WTC11 (cell line): ENCODE measurements at regions not wholly inside any gene's neighbourhood (a gene's known extent, or its start where the extent isn't known, plus 50 kb on each side); places are given as distances from the start of the nearest gene placed in this dataset.

Source experiments
- ATAC-seq: fragments of 200-7000 bp; cut with Tn5 transposase; 2 replicates; pipeline ENCODE4 v1.10.0; 2021; ENCODE audit warnings: mild to moderate bottlenecking, moderate library complexity
- CTCF ChIA-PET: fragments of 300-600 bp; sonication (Branson Sonifier 250); formaldehyde crosslinking; loops from one replicate; lab custom pipeline; 2021; ENCODE audit warnings: antibody characterized with exemption; lab: Charles Lee
- POLR2A ChIA-PET: fragments of 350-600 bp; sonication (Branson Sonifier 250); formaldehyde crosslinking; loops from one replicate; lab custom pipeline; 2021; ENCODE audit warnings: antibody characterized with exemption; lab: Charles Lee
- DNase-seq: peaks from one replicate; pipeline ENCODE4 v3.0.0; 2021; ENCODE audit warnings: low spot score
- H3K27ac Mint-ChIP-seq: 2 replicates; pipeline ENCODE4 v1.8.0; 2021; ENCODE audit warnings: mixed read lengths
- H3K27me3 Mint-ChIP-seq: 2 replicates; pipeline ENCODE4 v1.8.0; 2021; ENCODE audit warnings: low read depth, mild to moderate bottlenecking, moderate library complexity, mixed read lengths
- H3K36me3 Mint-ChIP-seq: 2 replicates; pipeline ENCODE4 v1.8.0; 2021; ENCODE audit warnings: mixed read lengths
- H3K4me1 Mint-ChIP-seq: 2 replicates; pipeline ENCODE4 v1.8.0; 2022; ENCODE audit warnings: mixed read lengths
- H3K4me3 Mint-ChIP-seq: 2 replicates; pipeline ENCODE4 v1.8.0; 2021; ENCODE audit warnings: mild to moderate bottlenecking, moderate library complexity, mixed read lengths
- H3K9me3 Mint-ChIP-seq: 2 replicates; pipeline ENCODE4 v1.8.0; 2021; ENCODE audit warnings: mixed read lengths
- IRF2 ChIP-seq: sonication (generic); formaldehyde crosslinking; IDR thresholded peaks from 2 replicates; pipeline ENCODE4 v1.8.0; 2022; ENCODE audit warnings: low read depth, missing genetic modification reagents, borderline replicate concordance
- MXD4 ChIP-seq: fragments of 250-450 bp; sonication (Bioruptor Pico); IDR thresholded peaks from 2 replicates; pipeline ENCODE4 v1.8.0; 2021; ENCODE audit warnings: mild to moderate bottlenecking, moderate library complexity, borderline replicate concordance
- NR1H2 ChIP-seq: sonication (generic); formaldehyde crosslinking; IDR thresholded peaks from 2 replicates; pipeline ENCODE4 v1.9.0; 2021; ENCODE audit warnings: mild to moderate bottlenecking, moderate library complexity, missing genetic modification reagents
- OVOL2 ChIP-seq: fragments of 250-450 bp; sonication (Bioruptor Pico); IDR thresholded peaks from 2 replicates; pipeline ENCODE4 v1.9.0; 2021; ENCODE audit warnings: mild to moderate bottlenecking, borderline replicate concordance
- RORB ChIP-seq: fragments of 250-450 bp; sonication (Bioruptor Pico); IDR thresholded peaks from 2 replicates; pipeline ENCODE4 v1.9.0; 2021; ENCODE audit warnings: mild to moderate bottlenecking
- ZNF121 ChIP-seq: sonication (generic); formaldehyde crosslinking; IDR thresholded peaks from 2 replicates; pipeline ENCODE4 v1.8.0; 2023; ENCODE audit warnings: missing genetic modification reagents
- ZNF317 ChIP-seq: sonication (generic); formaldehyde crosslinking; IDR thresholded peaks from 2 replicates; pipeline ENCODE4 v1.8.1; 2023; ENCODE audit warnings: low read depth, mild to moderate bottlenecking, moderate library complexity, missing genetic modification reagents, borderline replicate concordance
- ZNF396 ChIP-seq: fragments of 250-450 bp; sonication (Bioruptor Pico); IDR thresholded peaks from 2 replicates; pipeline ENCODE4 v1.8.0; 2021; ENCODE audit warnings: mild to moderate bottlenecking, moderate library complexity, borderline replicate concordance
- ZNF416 ChIP-seq: fragments of 250-450 bp; sonication (Bioruptor Pico); IDR thresholded peaks from 2 replicates; pipeline ENCODE4 v1.9.0; 2021; ENCODE audit warnings: mild to moderate bottlenecking, inconsistent platforms
- ZNF423 ChIP-seq: fragments of 250-450 bp; sonication (Bioruptor Pico); IDR thresholded peaks from 2 replicates; pipeline ENCODE4 v2.1.2; 2022; ENCODE audit warnings: mild to moderate bottlenecking, moderate library complexity
- TF ChIP-seq, protein P1 (sequence below): fragments of 250-450 bp; sonication (Bioruptor Pico); IDR thresholded peaks from 2 replicates; pipeline ENCODE4 v1.8.0; 2021; ENCODE audit warnings: mild to moderate bottlenecking
- TF ChIP-seq, protein P2 (sequence below): sonication (generic); formaldehyde crosslinking; IDR thresholded peaks from 2 replicates; pipeline ENCODE4 v1.8.1; 2022; ENCODE audit warnings: mild to moderate bottlenecking, missing genetic modification reagents, moderate library complexity, borderline replicate concordance
- TF ChIP-seq, protein P3 (sequence below): sonication (generic); formaldehyde crosslinking; IDR thresholded peaks from 2 replicates; pipeline ENCODE4 v1.8.1; 2023; ENCODE audit warnings: mild to moderate bottlenecking, missing genetic modification reagents, moderate library complexity
- TF ChIP-seq, protein P4 (sequence below): sonication (generic); formaldehyde crosslinking; IDR thresholded peaks from 2 replicates; pipeline ENCODE4 v1.8.1; 2023; ENCODE audit warnings: mild to moderate bottlenecking, missing genetic modification reagents
- TF ChIP-seq, protein P5 (sequence below): fragments of 250-450 bp; sonication (Bioruptor Pico); IDR thresholded peaks from 2 replicates; pipeline ENCODE4 v1.9.0; 2021; ENCODE audit warnings: mild to moderate bottlenecking
- TF ChIP-seq, protein P6 (sequence below): sonication (generic); formaldehyde crosslinking; IDR thresholded peaks from 2 replicates; pipeline ENCODE4 v1.8.0; 2022; ENCODE audit warnings: mild to moderate bottlenecking, missing genetic modification reagents
- TF ChIP-seq, protein P7 (sequence below): sonication (generic); formaldehyde crosslinking; IDR thresholded peaks from 2 replicates; pipeline ENCODE4 v1.8.0; 2023; ENCODE audit warnings: missing genetic modification reagents, mild to moderate bottlenecking, borderline replicate concordance
- TF ChIP-seq, protein P8 (sequence below): sonication (generic); formaldehyde crosslinking; IDR thresholded peaks from 2 replicates; pipeline ENCODE4 v1.8.1; 2022; ENCODE audit warnings: low read depth, missing genetic modification reagents, borderline replicate concordance
- TF ChIP-seq, protein P9 (sequence below): sonication (generic); formaldehyde crosslinking; IDR thresholded peaks from 2 replicates; pipeline ENCODE4 v1.8.1; 2022; ENCODE audit warnings: missing genetic modification reagents, borderline replicate concordance
- TF ChIP-seq, protein P10 (sequence below): sonication (generic); formaldehyde crosslinking; IDR thresholded peaks from 2 replicates; pipeline ENCODE4 v1.8.1; 2022; ENCODE audit warnings: low read depth, mild to moderate bottlenecking, moderate library complexity, missing genetic modification reagents, borderline replicate concordance

DNA sequence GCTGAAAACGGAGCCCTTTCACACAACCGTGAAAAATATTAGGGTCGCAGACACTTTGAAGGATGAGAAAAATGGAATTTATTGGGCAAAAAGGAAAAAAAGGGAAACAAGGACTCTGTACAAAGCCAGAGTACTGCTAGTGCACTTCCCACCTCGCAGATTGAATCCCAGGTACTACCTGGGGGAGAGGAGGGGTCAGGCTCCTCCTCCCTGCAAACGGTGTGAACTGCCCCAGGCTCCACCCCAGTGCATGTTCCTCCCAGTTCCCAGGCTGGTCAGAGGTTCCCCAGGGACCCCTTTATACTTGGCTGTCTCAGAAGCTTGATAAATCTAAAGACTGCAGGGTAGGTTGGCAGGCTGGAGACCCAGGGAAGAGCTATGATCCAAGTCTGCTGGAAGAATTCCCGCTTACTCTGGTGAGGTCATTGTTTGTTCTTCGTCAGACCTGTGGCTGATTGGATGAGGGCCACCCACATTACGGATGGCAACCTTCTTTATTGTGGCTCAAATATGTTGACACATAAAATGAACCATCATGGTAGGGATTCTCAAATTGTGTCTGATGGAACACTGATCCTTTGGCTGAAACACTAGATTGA lies 290.4 kb upstream of the POU3F3 start:
- Mint-ChIP-seq H3K9me3 (peaks cover 3% of the 10 kb centered on the region; the same call in 1 of the 2 replicates), H3K4me3 (no peak overlapping the region), H3K27ac (no peak overlapping the region), H3K36me3 (no peaks in the 10 kb centered on the region), H3K27me3 (no peaks in the 10 kb centered on the region; the same call in 1 of the 2 replicates), H3K4me1 (peaks cover 28% of the 10 kb centered on the region)
- ATAC-seq (peak; percentile 84), DNase-seq (peak; percentile 18)
- ChIA-PET CTCF (interaction anchor here (0.6 to 0.9 kb wide), 2 partner anchors 154 to 286 kb away, joined by 3 read pairs; no protein-coding TSS in a partner anchor), POLR2A (no interaction called here)
- TF ChIP-seq, protein P1, sequence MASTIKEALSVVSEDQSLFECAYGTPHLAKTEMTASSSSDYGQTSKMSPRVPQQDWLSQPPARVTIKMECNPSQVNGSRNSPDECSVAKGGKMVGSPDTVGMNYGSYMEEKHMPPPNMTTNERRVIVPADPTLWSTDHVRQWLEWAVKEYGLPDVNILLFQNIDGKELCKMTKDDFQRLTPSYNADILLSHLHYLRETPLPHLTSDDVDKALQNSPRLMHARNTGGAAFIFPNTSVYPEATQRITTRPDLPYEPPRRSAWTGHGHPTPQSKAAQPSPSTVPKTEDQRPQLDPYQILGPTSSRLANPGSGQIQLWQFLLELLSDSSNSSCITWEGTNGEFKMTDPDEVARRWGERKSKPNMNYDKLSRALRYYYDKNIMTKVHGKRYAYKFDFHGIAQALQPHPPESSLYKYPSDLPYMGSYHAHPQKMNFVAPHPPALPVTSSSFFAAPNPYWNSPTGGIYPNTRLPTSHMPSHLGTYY (CRISPR knock-in tag) = no peak
- TF ChIP-seq, protein P2, sequence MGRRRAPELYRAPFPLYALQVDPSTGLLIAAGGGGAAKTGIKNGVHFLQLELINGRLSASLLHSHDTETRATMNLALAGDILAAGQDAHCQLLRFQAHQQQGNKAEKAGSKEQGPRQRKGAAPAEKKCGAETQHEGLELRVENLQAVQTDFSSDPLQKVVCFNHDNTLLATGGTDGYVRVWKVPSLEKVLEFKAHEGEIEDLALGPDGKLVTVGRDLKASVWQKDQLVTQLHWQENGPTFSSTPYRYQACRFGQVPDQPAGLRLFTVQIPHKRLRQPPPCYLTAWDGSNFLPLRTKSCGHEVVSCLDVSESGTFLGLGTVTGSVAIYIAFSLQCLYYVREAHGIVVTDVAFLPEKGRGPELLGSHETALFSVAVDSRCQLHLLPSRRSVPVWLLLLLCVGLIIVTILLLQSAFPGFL = no peak
- no peak for TF ChIP-seq ZNF416 (CRISPR knock-in tag)
- no peak for TF ChIP-seq ZNF317
- TF ChIP-seq, protein P3, sequence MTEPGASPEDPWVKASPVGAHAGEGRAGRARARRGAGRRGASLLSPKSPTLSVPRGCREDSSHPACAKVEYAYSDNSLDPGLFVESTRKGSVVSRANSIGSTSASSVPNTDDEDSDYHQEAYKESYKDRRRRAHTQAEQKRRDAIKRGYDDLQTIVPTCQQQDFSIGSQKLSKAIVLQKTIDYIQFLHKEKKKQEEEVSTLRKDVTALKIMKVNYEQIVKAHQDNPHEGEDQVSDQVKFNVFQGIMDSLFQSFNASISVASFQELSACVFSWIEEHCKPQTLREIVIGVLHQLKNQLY (CRISPR knock-in tag) = no peak
- TF ChIP-seq, protein P4, sequence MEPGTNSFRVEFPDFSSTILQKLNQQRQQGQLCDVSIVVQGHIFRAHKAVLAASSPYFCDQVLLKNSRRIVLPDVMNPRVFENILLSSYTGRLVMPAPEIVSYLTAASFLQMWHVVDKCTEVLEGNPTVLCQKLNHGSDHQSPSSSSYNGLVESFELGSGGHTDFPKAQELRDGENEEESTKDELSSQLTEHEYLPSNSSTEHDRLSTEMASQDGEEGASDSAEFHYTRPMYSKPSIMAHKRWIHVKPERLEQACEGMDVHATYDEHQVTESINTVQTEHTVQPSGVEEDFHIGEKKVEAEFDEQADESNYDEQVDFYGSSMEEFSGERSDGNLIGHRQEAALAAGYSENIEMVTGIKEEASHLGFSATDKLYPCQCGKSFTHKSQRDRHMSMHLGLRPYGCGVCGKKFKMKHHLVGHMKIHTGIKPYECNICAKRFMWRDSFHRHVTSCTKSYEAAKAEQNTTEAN (CRISPR knock-in tag) = no peak
- TF ChIP-seq, protein P5, sequence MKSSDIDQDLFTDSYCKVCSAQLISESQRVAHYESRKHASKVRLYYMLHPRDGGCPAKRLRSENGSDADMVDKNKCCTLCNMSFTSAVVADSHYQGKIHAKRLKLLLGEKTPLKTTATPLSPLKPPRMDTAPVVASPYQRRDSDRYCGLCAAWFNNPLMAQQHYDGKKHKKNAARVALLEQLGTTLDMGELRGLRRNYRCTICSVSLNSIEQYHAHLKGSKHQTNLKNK (CRISPR knock-in tag) = no peak
- no peak for TF ChIP-seq RORB (CRISPR knock-in tag)
- no peak for TF ChIP-seq IRF2 (CRISPR knock-in tag)
- TF ChIP-seq, protein P6, sequence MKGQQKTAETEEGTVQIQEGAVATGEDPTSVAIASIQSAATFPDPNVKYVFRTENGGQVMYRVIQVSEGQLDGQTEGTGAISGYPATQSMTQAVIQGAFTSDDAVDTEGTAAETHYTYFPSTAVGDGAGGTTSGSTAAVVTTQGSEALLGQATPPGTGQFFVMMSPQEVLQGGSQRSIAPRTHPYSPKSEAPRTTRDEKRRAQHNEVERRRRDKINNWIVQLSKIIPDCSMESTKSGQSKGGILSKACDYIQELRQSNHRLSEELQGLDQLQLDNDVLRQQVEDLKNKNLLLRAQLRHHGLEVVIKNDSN (CRISPR knock-in tag) = no peak
- TF ChIP-seq, protein P7, sequence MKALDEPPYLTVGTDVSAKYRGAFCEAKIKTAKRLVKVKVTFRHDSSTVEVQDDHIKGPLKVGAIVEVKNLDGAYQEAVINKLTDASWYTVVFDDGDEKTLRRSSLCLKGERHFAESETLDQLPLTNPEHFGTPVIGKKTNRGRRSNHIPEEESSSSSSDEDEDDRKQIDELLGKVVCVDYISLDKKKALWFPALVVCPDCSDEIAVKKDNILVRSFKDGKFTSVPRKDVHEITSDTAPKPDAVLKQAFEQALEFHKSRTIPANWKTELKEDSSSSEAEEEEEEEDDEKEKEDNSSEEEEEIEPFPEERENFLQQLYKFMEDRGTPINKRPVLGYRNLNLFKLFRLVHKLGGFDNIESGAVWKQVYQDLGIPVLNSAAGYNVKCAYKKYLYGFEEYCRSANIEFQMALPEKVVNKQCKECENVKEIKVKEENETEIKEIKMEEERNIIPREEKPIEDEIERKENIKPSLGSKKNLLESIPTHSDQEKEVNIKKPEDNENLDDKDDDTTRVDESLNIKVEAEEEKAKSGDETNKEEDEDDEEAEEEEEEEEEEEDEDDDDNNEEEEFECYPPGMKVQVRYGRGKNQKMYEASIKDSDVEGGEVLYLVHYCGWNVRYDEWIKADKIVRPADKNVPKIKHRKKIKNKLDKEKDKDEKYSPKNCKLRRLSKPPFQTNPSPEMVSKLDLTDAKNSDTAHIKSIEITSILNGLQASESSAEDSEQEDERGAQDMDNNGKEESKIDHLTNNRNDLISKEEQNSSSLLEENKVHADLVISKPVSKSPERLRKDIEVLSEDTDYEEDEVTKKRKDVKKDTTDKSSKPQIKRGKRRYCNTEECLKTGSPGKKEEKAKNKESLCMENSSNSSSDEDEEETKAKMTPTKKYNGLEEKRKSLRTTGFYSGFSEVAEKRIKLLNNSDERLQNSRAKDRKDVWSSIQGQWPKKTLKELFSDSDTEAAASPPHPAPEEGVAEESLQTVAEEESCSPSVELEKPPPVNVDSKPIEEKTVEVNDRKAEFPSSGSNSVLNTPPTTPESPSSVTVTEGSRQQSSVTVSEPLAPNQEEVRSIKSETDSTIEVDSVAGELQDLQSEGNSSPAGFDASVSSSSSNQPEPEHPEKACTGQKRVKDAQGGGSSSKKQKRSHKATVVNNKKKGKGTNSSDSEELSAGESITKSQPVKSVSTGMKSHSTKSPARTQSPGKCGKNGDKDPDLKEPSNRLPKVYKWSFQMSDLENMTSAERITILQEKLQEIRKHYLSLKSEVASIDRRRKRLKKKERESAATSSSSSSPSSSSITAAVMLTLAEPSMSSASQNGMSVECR = no peak
- TF ChIP-seq ZNF396 (CRISPR knock-in tag) = no peak
- TF ChIP-seq MXD4 = no peak
- no peak for TF ChIP-seq ZNF121 (CRISPR knock-in tag)

DNA sequence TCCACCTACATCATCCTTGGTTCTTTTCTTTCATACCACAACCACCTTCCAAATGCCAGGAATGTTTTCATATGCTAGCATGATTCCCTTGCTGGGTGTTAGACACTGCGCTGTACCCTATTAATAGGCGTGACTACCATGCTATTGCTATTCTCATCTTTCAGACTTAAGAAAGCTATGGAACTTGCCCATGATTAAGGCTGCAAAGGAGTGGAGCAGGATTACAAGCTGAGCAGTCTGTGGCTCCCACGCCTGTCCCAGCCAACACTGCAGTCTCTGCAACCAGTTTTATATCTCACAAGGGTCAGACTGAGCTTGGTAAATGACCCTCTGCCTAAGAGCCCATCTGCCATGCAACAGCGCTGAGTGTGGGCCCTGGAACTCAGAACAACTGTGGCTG lies 285.7 kb upstream of the POU3F3 start:
- Mint-ChIP-seq H3K9me3 (peaks cover 3% of the 10 kb centered on the region; the same call in 1 of the 2 replicates), H3K27me3 (no peaks in the 10 kb centered on the region; the same call in 1 of the 2 replicates), H3K4me1 (peaks cover 6% of the 10 kb centered on the region), H3K36me3 (no peaks in the 10 kb centered on the region), H3K4me3 (no peak overlapping the region), H3K27ac (no peak overlapping the region)
- ChIA-PET CTCF (no interaction called here), POLR2A (no interaction called here)
- DNase-seq = no peak
- no peak for ATAC-seq
- TF ChIP-seq NR1H2 (no peak), ZNF423 (no peak), OVOL2 (CRISPR knock-in tag) (no peak)
- TF ChIP-seq, protein P8, sequence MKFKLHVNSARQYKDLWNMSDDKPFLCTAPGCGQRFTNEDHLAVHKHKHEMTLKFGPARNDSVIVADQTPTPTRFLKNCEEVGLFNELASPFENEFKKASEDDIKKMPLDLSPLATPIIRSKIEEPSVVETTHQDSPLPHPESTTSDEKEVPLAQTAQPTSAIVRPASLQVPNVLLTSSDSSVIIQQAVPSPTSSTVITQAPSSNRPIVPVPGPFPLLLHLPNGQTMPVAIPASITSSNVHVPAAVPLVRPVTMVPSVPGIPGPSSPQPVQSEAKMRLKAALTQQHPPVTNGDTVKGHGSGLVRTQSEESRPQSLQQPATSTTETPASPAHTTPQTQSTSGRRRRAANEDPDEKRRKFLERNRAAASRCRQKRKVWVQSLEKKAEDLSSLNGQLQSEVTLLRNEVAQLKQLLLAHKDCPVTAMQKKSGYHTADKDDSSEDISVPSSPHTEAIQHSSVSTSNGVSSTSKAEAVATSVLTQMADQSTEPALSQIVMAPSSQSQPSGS (CRISPR knock-in tag) = no peak
- TF ChIP-seq, protein P9, sequence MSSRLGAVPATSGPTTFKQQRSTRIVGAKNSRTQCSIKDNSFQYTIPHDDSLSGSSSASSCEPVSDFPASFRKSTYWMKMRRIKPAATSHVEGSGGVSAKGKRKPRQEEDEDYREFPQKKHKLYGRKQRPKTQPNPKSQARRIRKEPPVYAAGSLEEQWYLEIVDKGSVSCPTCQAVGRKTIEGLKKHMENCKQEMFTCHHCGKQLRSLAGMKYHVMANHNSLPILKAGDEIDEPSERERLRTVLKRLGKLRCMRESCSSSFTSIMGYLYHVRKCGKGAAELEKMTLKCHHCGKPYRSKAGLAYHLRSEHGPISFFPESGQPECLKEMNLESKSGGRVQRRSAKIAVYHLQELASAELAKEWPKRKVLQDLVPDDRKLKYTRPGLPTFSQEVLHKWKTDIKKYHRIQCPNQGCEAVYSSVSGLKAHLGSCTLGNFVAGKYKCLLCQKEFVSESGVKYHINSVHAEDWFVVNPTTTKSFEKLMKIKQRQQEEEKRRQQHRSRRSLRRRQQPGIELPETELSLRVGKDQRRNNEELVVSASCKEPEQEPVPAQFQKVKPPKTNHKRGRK (CRISPR knock-in tag) = no peak
- TF ChIP-seq, protein P10, sequence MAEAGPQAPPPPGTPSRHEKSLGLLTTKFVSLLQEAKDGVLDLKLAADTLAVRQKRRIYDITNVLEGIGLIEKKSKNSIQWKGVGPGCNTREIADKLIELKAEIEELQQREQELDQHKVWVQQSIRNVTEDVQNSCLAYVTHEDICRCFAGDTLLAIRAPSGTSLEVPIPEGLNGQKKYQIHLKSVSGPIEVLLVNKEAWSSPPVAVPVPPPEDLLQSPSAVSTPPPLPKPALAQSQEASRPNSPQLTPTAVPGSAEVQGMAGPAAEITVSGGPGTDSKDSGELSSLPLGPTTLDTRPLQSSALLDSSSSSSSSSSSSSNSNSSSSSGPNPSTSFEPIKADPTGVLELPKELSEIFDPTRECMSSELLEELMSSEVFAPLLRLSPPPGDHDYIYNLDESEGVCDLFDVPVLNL = no peak
